Lower leg skin (tissue), 4 donors: ENCODE measurements at regions not wholly inside any gene's neighbourhood (a gene's known extent, or its start where the extent isn't known, plus 50 kb on each side); places are given as distances from the start of the nearest gene placed in this dataset.

Source experiments
- DNase-seq, 2 donors: peaks; one replicate each; pipeline ENCODE4 v3.0.0-alpha.2; 2019; ENCODE audit warnings: low spot score in 2 of 2
- H3K4me3 ChIP-seq: fragments of 200-600 bp; sonication (generic); 2 replicates; pipeline ENCODE4 v1.5.1; 2017; ENCODE audit warnings: mild to moderate bottlenecking, low read depth; ENCODE audit not compliant: poor library complexity, severe bottlenecking
- POLR2A ChIP-seq, 2 donors: fragments of 450-650 bp; IDR thresholded peaks; one replicate each; pipeline ENCODE4 v1.6.1; 2016 to 2017; ENCODE audit warnings: antibody characterized with exemption in 2 of 2, mild to moderate bottlenecking in 1 of 2, moderate library complexity in 1 of 2
- WGBS, 2 donors: methylation state at CpG; one replicate each; pipeline ENCODE4 v1.1.5; 2018; 5-methylcytosine and 5-hydroxymethylcytosine counted together
- intact Hi-C: fragments of 100-400 bp; cut with DNase I; formaldehyde crosslinking; loops from one replicate; pipeline ENCODE4 v1.15.0; 2023; ENCODE audit warnings: low total_unique reads
- TF ChIP-seq, protein P1 (sequence below), 3 donors: fragments of 450-650 bp; IDR thresholded peaks; one replicate each; pipeline ENCODE4 v1.5.1; 2016; ENCODE audit warnings: antibody characterized with exemption in 3 of 3, mild to moderate bottlenecking in 3 of 3, moderate library complexity in 2 of 3

DNA sequence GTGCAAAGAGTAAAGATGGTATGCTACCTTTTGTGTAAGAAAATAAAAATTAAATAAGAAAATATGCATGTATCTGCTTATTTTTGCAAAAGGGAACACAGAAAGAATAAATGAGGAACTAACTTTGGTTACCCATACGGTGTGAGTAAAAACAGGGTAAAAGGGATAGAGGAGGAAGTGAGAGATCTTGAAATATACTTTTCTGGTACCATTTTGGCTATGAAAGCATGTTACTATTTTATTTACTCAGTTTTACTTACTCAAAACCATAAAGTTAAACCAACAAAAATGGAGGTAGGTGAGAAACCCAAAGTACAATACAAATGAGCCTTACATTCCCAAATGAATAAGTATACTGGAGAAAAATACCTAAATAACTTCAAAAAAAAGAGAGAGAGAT, 122.0 kb upstream of the EGLN3 start:
- 91 to 94% methylated on average over 1 of the region's 1 CpG for WGBS, 2 donors
- TF ChIP-seq POLR2A (IDR thresholded peaks at IDR 0.05), result no peak
- TF ChIP-seq, protein P1, sequence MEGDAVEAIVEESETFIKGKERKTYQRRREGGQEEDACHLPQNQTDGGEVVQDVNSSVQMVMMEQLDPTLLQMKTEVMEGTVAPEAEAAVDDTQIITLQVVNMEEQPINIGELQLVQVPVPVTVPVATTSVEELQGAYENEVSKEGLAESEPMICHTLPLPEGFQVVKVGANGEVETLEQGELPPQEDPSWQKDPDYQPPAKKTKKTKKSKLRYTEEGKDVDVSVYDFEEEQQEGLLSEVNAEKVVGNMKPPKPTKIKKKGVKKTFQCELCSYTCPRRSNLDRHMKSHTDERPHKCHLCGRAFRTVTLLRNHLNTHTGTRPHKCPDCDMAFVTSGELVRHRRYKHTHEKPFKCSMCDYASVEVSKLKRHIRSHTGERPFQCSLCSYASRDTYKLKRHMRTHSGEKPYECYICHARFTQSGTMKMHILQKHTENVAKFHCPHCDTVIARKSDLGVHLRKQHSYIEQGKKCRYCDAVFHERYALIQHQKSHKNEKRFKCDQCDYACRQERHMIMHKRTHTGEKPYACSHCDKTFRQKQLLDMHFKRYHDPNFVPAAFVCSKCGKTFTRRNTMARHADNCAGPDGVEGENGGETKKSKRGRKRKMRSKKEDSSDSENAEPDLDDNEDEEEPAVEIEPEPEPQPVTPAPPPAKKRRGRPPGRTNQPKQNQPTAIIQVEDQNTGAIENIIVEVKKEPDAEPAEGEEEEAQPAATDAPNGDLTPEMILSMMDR (IDR thresholded peaks at IDR 0.05), result no peak
- intact Hi-C loops, result no loop called here
- H3K4me3 ChIP-seq, result no peak overlapping the region
- DNase-seq, result no peak

DNA sequence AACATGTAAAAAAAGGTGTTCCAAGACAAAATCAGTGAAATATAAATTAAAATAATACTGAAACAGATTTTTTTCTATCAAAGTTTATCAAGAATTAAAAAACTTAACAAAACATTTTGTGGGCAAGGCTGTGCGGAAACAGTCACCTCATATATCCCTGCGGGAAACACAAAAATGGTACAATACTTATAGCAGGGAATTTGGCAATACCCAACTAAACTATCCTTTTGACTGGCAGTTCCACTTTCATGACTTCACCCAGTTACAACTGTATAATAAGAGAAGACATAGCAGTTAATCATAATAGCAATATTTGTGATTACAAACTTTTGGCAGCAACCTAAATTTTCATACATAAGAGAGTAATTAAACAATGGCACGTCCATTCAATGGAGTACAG, 121.5 kb upstream of the EGLN3 start:
- 96% methylated on average over 3 of the region's 3 CpGs for WGBS, 2 donors
- intact Hi-C loops, result no loop called here
- DNase-seq, result no peak
- H3K4me3 ChIP-seq, result no peak overlapping the region
- no peak for TF ChIP-seq POLR2A (IDR thresholded peaks at IDR 0.05)
- TF ChIP-seq, protein P1 (IDR thresholded peaks at IDR 0.05), result no peak

DNA sequence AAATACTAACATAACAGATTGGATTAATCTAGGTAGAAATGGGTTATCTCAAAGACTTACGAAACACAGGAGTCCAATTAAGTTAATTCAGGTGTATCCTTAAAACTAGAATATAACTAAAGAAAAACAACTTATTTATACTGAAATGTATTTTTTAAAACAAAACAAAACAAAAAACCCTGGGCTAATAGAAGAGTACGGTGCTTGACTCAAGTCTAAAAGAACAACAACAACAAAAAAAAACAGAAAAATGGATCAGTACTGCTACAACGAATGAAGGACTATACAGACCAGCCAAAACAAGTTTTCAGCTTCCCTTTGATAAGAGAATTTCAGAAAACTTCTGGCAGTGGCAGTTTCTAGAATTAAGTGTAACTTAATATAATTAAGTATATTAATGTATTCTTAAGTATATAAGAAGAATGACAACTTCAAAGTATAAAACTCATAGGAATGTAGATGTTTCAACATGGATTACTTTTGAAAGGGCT, 120.1 kb upstream of the EGLN3 start:
- WGBS, 2 donors, result 87 to 89% methylated on average over 3 of the region's 3 CpGs
- intact Hi-C loops, result no loop called here
- TF ChIP-seq, protein P1 (IDR thresholded peaks at IDR 0.05), result no peak
- TF ChIP-seq POLR2A (IDR thresholded peaks at IDR 0.05), result no peak
- H3K4me3 ChIP-seq, result no peak overlapping the region
- DNase-seq, result no peak

DNA sequence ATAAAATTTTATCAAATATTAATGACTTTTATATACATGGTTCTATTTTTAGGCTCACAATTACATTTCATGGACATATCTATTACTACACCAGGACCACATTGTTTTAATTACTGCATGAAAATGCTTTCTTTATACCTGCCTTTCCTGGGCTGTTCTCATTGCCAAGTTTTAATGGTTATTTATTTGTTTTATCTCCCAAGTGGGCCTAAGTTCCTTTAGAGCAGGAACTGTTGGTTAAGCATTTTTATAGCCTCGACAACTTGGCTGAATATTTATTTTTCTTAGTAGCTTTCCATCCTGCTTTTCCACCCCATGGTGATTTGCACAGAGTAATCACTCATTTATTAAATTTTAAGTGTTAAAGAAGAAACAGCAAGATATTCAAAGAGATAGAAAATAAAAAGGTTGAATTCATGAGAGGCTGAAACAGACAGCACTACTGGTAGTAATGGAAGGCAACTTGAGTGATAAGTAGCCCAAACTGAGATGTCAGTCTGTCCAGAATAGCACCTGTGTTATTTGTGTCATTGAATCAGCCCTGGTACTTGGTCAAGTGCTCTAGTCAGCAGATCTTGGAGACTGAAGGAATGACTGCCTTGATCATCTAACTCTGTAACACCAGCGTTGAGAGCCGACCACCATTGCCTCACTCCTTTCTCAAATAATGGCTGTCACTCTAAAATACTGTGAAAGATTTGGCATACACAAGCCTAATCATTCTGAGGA, 119.1 kb upstream of the EGLN3 start:
- no peak for DNase-seq
- TF ChIP-seq, protein P1 (IDR thresholded peaks at IDR 0.05), result no peak
- TF ChIP-seq POLR2A (IDR thresholded peaks at IDR 0.05), result no peak
- intact Hi-C loops, result no loop called here
- no peak overlapping the region for H3K4me3 ChIP-seq
- 50 to 75% methylated on average over 3 of the region's 3 CpGs for WGBS, 2 donors

DNA sequence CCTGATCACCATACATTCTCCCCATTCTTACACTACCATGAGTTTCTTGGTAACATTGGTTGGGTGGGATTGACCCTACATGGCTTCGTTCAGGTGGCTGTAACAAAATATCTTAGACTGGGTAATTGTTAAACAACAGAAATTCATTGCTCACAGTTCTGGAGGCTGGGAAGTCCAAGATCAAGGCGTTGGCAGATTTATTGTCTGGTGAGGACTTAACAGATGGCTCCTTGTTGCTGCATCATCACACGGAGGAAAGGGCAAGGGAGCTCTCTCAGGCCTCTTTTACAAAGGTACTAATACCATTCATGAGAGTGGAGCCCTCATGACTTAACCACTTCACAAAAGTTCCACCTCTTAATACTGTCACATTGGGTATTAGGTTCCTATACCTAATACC, 116.7 kb upstream of the EGLN3 start:
- WGBS, 2 donors, result 81 to 84% methylated on average over 3 of the region's 3 CpGs
- TF ChIP-seq, protein P1 (IDR thresholded peaks at IDR 0.05), result no peak
- no peak for TF ChIP-seq POLR2A (IDR thresholded peaks at IDR 0.05)
- intact Hi-C loops, result no loop called here
- DNase-seq, result no peak
- H3K4me3 ChIP-seq, result no peak overlapping the region
